ENCODE measurements at regions not wholly inside any gene's neighbourhood (a gene's known extent, or its start where the extent isn't known, plus 50 kb on each side); places are given as distances from the start of the nearest gene placed in this dataset.

- Histone ChIP-seq H3K79me2 (ENCODE audit: insufficient read depth, low read length) (no peaks in the 10 kb centered on the region), H3K9me2 (ENCODE audit: insufficient read depth) (no peaks in the 10 kb centered on the region), H3K27ac (ENCODE audit: low read depth, low read length) (no peak overlapping the region), H3K4me1 (ENCODE audit: control insufficient read depth in 1 of 2, insufficient read depth in 2 of 2, low read length in 2 of 2) (no peaks in the 10 kb centered on the region), H3K36me3 (ENCODE audit: control insufficient read depth in 1 of 2, insufficient read depth in 2 of 2, low read length in 2 of 2) (no peaks in the 10 kb centered on the region), H3K9me3 (ENCODE audit: control insufficient read depth in 1 of 2, insufficient read depth in 1 of 2, low read depth in 1 of 2, low read length in 2 of 2) (no peaks in the 10 kb centered on the region), H3K9ac (ENCODE audit: low read length) (no peak overlapping the region), H3K27me3 (ENCODE audit: insufficient read depth, low read length) (peaks cover 5% of the 10 kb centered on the region), H2AFZ (ENCODE audit: low read depth, low read length, poor library complexity, severe bottlenecking) (no peak overlapping the region), H3K4me3 (replicated peaks in 1 of 2; ENCODE audit: low read depth in 1 of 2, low read length in 2 of 2) (no peak overlapping the region), H4K20me1 (ENCODE audit: insufficient read depth) (no peaks in the 10 kb centered on the region), H3K4me2 (ENCODE audit: low read length) (no peak overlapping the region)
- DNase-seq (ENCODE audit: low read depth, low spot score) (no peak), ATAC-seq (no peak)
- BruUV-seq (replicated peaks) = no TSS peak
- ChIA-PET POLR2A (no interaction called here), CTCF (no interaction called here), RAD21 (ENCODE audit: low non-redundant PET in 1 of 2, low total read pairs in 2 of 2, uncharacterized antibody in 2 of 2, unreplicated experiment in 2 of 2) (no interaction called here)
- TF ChIP-seq EZH2 (IDR thresholded peaks at IDR 0.05) = no peak
- no peak for TF ChIP-seq ZFX (IDR thresholded peaks at IDR 0.05)
- no peak for TF ChIP-seq TCF7L2 (IDR thresholded peaks at IDR 0.05; ENCODE audit: borderline replicate concordance, extremely low read depth, insufficient read depth, insufficient read length)
- TF ChIP-seq JUND (IDR thresholded peaks at IDR 0.05) = no peak
- TF ChIP-seq POLR2AphosphoS5 (IDR thresholded peaks at IDR 0.05; ENCODE audit: low read depth, low read length) = no peak
- TF ChIP-seq, protein P1, sequence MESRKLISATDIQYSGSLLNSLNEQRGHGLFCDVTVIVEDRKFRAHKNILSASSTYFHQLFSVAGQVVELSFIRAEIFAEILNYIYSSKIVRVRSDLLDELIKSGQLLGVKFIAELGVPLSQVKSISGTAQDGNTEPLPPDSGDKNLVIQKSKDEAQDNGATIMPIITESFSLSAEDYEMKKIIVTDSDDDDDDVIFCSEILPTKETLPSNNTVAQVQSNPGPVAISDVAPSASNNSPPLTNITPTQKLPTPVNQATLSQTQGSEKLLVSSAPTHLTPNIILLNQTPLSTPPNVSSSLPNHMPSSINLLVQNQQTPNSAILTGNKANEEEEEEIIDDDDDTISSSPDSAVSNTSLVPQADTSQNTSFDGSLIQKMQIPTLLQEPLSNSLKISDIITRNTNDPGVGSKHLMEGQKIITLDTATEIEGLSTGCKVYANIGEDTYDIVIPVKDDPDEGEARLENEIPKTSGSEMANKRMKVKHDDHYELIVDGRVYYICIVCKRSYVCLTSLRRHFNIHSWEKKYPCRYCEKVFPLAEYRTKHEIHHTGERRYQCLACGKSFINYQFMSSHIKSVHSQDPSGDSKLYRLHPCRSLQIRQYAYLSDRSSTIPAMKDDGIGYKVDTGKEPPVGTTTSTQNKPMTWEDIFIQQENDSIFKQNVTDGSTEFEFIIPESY (IDR thresholded peaks at IDR 0.05; ENCODE audit: extremely low read depth, insufficient replicate concordance, low read length) = no peak
- TF ChIP-seq YY1 (IDR thresholded peaks at IDR 0.05; ENCODE audit: extremely low read depth, insufficient replicate concordance, low read depth, low read length) = no peak
- TF ChIP-seq SP1 (IDR thresholded peaks at IDR 0.05; ENCODE audit: low read depth) = no peak
- no peak for TF ChIP-seq POLR2A (IDR thresholded peaks at IDR 0.05; ENCODE audit: borderline replicate concordance, extremely low read depth, insufficient read depth, insufficient read length)
- no peak for TF ChIP-seq ZNF274 (IDR thresholded peaks at IDR 0.05; ENCODE audit: low read depth, low read length)
- intact Hi-C loops (cut with micrococcal nuclease) = no loop called here
Observed at GRCh38 chr14:49363821-49364751, 222.1 kb downstream of the RPS29 start.
